GM19043 (cell line): ENCODE measurements at regions not wholly inside any gene's neighbourhood (a gene's known extent, or its start where the extent isn't known, plus 50 kb on each side); places are given as distances from the start of the nearest gene placed in this dataset.
"Not testable (repeated sequence)": the region's sequence is repeated elsewhere in the genome, so short reads cannot be mapped to it uniquely, and the experiment has no call there.

Experiments
- ATAC-seq: cut with Tn5 transposase; IDR thresholded peaks from one replicate; pipeline ENCODE4 v1.9.1; 2021; ENCODE audit warnings: low read depth; ENCODE audit not compliant: unreplicated experiment

- ATAC-seq = no peak
Measured at GRCh38 chr13:50292081-50292480, 276.8 kb downstream of the KCNRG start.

GRCh38 chr13:50294425-50294824 is 279.2 kb downstream of the KCNRG start:
- ATAC-seq = not testable (repeated sequence)

DNA sequence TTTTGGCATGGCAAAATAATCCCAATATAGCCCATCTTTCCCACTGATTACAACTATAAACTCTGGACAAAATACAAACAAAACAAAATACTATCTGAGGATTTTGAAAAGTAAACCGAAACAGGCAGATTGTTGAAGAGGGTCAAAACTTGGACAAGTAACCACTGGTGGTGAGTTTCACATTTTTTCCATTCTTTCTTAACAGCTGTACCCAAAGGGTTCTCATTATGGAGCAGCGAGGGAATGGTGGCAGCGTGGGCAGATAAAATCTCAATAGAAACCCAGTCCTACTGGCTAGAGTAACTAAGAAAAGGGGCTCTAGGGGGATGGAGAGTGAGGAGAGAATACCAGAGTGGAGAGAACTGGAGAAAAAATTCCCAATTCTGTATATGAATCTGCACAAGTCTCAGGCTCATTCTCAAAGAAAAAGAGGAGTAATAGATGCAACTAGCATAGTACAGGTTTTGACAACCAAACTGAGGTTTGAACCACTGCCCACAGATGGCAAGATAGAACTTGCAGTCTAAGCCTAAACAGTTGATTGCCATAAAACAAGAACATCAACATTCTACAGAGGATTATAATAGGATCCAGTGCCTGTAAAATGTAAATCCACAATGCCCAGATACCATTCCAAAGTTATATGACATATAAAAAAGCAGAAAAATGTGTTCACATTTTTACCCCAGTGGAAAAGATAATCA is 284.5 kb downstream of the KCNRG start:
- ATAC-seq = no peak

DNA sequence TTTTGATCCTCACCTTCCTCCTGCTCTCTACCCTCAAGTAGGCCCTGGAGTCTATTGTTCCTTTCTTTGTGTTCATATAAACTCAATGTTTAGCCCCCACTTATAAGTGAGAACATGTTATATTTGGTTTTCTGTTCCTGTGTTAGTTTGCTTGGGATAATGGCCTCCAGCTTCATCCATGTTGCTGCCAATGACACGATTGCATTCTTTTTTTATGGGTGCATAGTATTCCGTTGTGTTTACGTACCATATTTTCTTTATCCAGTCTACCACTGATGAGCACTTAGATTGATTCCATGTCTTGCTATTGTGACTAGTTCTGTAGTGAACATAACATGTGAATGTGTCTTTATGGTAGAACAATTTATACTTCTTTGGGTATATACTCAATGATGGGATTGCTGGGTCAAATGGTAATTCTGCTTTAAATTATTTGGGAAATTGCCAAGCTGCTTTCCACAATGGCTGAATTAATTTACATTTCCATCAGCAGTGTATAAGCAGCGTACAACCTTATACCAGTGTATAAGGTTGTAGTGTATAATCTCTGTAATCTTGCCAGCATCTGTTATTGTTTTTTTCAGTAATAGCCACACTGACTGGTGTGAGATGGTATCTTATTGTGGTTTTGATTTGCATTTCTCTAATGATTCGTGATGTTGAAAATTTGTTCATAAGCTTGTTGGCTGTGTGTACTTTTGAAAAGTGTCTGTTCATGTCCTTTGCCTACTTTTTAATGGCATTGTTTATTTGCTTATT is 288.9 kb downstream of the KCNRG start:
- ATAC-seq = no peak

DNA sequence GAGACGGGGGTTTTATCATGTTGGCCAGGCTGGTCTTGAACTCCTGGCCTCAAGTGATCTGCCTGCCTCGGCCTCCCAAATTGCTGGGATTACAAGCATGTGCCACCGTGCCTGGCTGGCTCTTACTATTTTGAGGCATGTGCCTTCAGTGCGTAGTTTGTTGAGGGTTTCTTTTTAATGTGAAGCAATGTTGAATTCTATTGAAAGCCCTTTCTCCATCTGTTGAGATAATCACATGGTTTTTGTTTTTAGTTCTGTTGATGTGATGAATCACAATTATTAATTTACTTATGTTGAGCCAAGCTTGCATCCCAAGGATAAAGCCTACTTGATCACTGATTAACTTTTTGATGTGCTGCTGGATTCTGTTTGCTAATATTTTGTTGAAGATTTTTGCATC is 290.9 kb downstream of the KCNRG start:
- no peak for ATAC-seq

DNA sequence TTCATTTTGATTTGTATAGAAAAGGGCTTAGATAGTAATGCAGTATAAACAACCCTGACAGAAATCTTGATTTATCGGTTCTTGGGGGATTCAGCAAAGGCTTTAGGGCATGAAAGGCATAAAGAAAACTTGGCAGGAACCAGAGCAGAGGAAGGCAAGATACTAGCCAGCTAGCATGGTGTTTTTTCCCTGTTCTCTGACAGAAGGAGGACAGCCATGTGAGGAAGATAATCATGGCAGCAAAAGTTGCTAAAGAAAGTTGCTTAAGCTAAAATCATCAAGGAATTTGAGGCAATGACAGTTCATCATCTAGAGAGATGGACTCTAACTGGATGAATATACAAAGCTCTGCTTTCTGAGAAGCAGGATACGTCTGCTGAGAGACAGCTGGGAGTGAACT is 294.1 kb downstream of the KCNRG start:
- ATAC-seq = no peak

DNA sequence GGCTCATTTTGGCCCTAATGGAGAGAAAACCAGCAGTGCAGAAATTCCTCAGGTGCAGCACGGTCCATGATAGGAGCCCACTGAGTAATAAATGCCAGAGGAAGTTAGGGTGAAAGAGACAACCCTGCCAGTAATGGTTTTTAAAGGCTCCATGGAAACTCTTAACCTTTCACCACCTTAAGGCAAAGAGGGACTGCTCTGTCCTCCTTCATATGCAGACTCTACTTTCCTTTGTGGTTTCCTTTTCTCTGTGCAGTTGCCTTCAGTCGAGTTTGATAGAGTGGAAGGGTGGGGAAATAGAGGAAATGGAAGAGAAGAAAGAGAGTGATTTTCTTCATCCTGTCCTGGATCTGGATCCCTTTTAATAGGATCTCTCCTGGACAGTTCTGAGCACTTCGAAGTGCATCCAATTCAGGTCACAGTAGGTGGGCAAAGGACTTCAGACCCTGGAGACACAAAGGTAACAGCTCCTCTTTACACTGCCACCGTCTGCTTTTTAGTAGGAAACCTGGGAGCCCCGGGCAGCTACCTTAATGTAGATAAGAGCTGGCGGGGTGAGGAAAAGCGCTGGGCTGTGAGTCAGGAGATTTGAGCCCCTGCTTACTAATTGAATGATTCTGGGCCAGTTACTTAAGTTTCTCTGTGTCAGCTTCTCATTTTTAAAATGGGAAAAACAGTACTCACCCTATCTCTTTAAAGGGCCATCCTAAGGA is 294.8 kb downstream of the KCNRG start:
- no peak for ATAC-seq

DNA sequence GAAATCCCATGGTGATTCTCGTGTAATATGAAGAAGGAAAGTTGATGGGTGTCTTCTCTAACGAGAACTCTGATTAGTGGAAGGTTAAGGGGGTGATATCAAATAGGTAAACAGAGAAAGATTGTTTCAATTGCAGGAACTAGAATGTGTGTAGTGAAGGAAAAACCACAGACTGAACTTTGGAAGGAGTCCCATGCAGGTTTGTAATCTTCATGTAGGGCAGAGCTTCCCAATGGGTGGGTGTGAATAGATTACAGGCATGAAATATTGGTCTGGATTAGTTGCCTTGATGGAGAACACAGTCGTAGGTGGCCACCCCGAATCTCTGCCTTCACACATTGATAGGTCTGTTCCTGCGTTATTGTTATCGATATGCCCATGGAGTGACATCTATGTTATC is 295.5 kb downstream of the KCNRG start:
- no peak for ATAC-seq

DNA sequence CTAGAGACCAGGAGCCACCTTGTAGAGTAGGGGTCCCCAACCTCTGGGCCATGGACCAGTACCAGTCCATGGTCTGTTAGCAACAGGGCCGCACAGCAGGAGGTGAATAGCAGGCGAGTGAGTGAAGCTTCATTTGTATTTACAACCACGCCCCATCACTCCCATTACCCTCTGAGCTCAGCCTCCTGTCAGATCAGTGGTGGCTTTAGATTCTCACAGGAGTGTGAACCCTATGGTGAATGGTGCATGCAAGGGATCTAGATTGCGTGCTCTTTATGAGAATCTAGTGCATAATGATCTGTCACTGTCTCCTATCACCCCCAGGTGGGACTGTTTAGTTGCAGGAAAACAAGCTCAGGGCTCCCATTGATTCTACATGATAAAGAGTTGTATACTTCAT is 303.6 kb downstream of the KCNRG start:
- ATAC-seq = no peak

DNA sequence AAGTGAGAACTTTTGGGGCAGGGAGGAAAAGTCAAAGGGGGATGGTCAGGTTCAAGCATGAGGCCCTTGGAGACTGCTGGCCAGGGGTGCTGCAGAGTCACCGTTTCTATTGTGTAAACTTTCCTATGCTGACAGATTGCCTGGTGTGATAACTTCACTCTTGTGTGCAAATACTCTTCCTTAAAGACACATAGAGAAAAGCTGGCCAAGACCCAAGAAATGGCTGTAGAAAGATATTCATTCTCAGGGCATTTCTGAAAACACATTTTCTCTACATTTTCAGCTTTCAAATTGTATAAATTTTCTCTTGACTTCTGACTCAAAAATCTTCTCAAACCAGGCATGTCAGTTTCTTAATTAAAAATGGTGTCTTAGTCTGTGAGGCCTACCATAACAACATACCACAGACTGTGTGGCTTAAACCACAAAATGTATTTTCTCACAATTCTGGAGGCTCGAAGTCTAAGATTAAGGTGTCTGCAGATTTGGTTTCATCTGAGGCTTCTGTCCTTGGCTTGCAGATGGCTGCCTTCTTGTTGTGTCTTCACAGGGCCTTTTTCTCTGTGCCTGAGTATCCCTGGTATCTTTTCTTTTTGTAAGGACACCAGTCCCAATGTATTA is 304.5 kb downstream of the KCNRG start:
- no peak for ATAC-seq

DNA sequence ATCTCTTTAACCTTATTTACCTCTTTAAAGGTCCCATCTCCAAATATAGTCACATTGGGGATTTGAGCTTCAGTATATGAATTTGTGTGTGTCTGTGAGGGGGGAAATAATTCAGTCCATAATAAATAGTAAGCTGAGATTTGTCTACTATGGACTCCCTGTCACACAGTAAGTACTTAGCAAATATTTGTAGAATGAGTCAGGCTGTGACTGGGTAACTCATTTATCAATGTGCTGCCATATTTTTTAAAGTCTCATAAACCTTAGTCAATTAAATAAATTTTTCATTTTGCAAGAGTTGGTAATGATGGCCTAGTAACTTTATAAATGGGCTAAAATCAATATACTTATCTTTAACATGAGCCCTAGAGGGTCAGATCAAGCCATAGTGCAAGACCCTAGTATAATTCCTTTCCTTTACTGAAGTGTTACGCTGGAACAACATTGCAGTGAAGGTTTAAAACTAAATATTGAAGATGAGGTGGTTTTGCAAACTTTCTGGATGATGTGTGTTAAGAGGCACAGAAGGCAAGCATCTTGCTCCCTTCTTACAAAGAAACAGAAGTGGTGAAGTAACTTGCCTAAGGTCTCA is 305.1 kb downstream of the KCNRG start:
- ATAC-seq = no peak

GRCh38 chr13:50322006-50322405 is 306.8 kb downstream of the KCNRG start:
- ATAC-seq = no peak

GRCh38 chr13:50323440-50324065 is 308.3 kb downstream of the KCNRG start:
- no peak for ATAC-seq

- no peak for ATAC-seq
Measured at GRCh38 chr13:50326271-50326670, 311.0 kb downstream of the KCNRG start.

GRCh38 chr13:50326811-50327210 is 311.6 kb downstream of the KCNRG start:
- no peak for ATAC-seq

DNA sequence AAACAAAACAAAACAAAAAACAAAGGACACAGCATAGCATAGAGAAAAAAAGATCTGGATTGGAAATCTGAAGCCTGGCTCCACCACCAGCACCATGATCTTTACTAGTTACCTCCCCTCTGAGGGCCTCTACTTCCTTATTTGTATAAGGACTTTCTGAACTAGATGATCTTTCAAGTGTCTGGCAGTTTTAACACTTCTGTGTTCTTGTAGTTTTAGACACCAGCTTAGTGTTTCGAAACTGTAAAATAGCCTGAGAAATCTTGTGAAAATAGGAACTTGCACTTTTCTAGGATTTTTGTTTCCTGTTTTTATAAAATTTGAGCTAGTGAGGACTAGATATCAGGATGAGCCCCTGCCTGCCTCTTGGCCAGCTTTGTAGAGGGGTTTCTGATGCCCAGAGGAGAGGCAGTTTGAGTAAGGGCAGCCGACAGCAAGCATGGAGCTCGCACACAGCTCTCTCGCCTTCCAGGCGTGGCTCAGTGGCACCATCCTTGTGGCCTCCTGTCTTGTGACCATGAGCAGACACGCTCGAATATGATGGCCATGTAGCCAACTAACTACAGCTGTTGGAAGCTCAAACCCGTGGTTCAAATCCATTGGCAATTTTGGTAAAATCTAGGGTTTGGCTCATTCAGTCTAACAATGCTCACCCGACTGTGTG is 319.0 kb downstream of the KCNRG start:
- ATAC-seq = no peak

DNA sequence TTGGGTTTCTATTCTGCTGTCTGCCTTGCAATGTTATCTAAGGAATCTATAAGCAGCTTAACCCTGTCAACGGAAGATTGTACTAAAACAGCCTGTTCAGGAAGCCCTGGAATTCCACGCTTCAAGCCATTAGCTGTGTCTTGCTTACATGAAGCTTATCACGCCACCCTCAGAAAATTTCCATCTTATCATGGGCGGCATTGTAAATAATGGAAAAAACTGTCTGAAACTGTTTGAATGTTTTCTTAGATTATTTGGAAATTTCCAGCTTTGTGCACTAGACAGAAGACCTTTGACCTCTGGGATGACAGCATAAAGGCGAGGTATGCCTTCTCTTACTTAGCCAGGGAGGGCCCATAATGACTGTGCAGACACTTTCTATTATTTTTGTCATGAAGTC is 319.7 kb downstream of the KCNRG start:
- ATAC-seq = no peak

GRCh38 chr13:50339271-50339670 is 324.0 kb downstream of the KCNRG start:
- no peak for ATAC-seq

- ATAC-seq = no peak
Measured at GRCh38 chr13:50340146-50340545, 324.9 kb downstream of the KCNRG start.
